ENCODE measurements at regions not wholly inside any gene's neighbourhood (a gene's known extent, or its start where the extent isn't known, plus 50 kb on each side); places are given as distances from the start of the nearest gene placed in this dataset.
A peak's percentile ranks its signal among the peaks of the same experiment; 100 is the strongest.
"Not testable (repeated sequence)": the region's sequence is repeated elsewhere in the genome, so short reads cannot be mapped to it uniquely, and the experiment has no call there.

DNA sequence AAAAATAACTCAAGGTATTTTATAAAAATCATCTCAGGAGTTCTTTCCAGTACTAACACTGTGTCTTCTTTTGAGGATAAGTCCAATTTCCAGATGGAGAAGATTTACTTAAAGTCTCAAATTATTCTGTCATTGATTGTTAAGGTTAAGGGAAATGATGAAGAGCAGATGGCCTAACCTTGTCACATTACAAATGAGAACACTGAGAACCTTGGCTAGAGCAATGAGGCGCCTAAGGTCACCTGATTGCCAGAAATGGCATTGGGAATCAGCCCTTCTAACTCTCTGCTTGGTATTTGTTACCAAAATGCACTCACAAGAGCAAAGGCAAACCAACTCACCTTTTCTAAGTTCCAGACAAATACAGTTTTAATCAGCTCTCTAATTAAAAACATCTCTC, 835.1 kb downstream of the RNF144A start:
- DNase-seq: no peak

DNA sequence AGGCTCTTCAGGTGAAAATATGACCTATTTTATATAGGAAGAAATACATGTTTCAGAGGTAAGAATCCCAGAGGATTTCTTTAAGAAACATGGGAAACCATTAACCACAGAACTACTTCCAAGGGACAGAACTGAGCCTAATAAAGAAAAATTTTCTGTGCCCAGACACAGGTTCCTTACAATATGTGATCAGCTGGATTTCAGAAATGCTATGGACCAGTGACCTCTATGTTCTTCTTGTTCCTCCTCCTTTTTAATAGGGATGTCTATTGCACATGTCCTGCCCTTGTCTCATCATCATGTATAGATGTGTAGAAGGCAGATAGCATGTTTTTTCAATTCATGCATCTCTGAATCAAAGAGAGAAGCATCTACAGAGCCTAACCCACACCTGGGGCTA, 836.6 kb downstream of the RNF144A start:
- DNase-seq: no peak

DNA sequence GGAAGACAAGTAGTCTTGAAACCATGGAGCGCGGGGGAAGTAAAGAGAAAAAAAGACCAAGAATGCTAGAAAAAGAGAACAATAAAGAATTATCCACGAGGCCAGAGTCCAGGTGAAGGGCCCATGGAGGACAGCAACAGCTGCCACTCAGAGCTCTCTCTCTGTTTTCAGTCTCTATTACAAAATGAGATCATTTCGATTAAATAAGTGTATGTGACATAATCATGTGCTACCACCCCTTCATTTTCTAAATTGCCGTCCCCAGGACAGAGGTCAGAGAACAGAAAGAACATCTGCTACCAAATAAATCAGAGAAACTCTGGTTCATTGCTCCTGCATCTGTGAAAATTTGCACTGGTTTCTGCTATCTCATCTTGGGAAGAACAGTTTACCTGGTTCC, 838.7 kb downstream of the RNF144A start:
- no peak for DNase-seq

DNA sequence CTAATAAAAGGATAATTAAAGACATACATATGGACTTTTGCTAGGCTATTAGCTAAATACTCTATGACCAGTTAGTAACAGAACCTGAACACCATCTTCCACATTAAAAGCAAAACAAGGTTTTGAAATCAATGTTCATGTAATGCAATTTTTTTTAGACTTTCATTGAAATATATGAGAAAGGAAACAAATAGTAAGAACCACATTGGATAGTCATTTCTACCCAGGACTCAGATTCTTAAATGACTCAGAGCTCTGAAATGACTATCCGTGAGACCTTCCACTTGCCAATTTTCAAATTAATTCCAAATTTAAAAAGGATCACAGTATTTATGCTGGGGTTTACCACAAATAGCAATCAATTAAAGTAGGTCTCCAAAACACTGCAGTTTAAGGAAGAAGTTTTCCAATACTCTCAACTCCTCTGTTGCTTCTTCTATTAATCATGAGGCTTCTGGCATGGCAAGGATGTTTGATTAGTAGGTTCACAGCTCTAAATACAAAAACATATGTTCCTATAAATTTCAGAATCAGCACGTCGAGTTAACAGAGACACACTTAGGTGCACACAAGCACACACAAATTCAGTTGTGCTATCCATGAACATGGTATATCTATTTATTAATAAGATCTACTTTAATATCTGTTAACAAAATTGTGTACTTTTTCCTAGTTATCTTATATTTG, 841.0 kb downstream of the RNF144A start:
- DNase-seq: peak in 1 of 3 donors; percentile 39

DNA sequence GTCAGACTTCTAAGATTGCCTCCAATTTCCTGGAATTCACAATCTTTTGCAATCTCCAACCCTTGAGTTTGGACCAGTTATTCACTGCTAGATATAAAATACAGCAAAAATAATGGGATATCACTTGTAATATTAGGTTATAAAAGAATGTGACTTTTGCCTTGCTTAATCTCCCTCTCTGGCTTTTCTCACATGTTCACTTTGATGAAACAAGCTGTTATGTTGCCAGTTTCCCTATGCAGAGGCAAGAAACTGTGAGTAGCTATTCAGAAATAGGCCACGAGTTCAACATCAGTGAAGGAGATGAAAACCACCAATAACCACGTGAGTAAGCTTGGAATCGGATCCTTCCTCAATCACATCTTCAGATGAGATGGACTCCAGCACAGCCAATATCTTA, 842.7 kb downstream of the RNF144A start:
- no peak for DNase-seq

DNA sequence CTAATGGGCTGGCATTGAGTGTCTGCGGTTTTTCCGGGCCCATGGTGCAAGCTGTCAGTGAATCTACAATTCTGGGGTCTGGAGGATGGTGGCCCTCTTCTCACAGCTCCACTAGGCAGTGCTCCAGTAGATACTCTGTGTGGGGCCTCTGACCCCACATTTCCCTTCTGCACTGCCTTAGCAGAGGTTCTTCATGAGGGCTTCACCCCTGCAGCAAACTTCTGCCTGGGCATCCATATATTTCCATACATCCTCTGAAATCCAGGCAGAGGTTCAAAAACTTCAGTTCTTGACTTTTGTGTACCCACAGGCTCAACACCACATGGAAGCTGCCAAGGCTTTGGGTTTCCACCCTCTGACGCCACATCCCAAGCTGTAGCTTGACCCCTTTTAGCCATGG, 846.2 kb downstream of the RNF144A start:
- not testable (repeated sequence) for DNase-seq

DNA sequence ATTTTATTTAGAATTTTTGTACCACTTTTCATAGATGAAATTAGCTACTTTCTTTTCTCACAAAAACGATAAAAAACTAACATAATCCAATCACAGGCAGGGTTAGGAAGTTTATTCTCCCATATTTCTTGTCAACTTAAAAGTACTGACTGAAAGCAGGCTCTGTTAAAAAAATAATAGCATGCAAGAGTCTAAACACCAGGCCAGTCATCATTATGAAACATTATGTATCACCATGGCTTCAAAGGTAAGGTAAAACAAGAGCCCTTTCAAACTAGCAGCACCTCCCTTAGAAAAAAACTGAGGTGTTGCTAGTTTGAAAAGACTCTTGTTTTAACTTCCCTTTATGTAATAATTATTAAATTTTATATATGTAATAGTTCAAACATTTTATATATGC, 848.0 kb downstream of the RNF144A start:
- no peak for DNase-seq

DNA sequence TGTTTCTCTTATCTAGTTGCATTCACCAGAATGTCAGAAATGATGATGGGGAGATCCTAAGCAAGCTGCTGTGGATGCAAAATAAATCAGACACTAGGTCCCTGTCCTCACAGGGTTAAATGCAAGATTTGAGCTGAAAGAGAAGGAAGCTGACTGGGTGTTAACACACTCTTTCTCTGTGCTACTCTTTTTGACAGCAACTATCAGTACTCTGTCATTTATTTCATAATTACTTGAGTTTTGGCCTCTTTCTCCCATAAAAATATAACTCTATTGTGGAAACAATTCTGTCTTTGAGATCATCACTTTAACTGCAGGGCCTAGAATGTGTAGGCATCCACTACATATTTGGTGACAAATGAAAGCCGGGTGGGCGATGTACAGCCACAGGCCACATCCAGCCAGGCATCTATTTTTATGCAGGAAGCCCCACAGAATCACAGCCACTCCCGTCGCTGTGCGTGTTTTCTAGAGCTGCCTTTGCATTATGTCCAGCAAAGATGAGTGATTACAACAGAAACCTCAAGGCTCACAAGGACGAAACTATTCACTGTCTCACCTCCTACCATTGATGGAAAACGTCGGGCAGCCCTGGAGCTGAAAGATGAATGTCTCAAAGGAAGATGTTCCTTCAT, 849.0 kb downstream of the RNF144A start:
- DNase-seq: no peak

DNA sequence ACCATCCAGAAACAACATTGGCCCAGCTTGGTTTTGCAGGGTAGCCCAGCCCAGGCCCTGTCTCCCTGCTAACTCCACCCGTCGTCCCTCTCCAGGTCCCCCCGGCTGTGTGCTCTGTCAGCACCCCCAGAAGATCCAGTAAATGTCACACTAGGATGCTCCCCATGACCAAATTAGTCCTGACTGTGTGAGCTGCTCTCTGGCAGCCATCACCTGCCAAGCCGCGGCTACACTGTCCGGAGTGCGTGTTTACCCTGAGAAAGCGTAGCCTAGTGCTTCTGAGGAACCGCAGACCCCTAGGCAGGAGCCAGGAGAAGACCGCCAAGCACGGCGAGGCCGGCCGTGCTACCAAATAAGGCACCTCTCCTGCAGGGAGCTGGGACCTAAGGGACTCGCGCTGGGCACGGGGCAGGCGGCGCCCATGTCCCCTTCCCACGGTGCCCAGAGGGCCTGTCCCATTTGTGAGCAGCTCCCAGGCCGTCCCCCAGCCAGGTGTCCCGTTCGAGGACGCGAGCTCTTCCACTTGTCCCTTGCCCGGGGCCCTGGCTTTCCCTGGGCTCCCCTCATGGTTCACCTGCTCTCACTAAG, 849.9 kb downstream of the RNF144A start:
- no peak for DNase-seq

DNA sequence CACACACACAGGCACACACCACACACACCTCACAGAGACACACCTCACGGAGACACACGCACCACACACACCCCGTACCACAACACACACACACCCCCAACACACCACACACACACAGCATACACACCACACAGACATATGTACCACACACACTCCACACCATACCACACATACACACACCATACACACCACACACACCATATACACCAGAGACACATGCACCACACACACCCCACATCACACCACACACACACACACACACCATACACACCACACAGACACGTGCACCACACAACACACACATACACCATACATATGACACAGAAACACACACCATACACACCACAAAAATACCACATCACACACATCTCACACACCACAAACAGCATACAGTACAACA, 850.7 kb downstream of the RNF144A start:
- no peak for DNase-seq

DNA sequence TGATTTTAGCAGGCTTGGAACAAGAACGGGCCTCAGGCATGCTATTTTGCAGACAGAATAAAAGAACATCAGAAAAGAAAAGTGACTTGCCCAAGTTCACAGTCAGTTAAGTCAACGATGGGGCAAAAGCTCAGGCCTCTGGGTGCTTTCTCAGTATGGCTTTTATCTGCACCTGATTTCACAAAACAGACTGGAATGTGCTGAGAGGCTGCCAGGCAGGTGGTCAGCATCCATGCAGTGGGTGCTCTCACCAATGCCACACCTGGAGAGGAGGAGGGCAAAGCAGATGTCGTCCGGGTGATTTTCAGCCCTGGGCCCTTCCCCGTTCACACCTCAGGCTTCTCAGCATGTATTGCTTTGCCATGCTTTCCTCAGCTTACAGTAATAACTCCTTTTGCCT, 854.6 kb downstream of the RNF144A start:
- DNase-seq: no peak

DNA sequence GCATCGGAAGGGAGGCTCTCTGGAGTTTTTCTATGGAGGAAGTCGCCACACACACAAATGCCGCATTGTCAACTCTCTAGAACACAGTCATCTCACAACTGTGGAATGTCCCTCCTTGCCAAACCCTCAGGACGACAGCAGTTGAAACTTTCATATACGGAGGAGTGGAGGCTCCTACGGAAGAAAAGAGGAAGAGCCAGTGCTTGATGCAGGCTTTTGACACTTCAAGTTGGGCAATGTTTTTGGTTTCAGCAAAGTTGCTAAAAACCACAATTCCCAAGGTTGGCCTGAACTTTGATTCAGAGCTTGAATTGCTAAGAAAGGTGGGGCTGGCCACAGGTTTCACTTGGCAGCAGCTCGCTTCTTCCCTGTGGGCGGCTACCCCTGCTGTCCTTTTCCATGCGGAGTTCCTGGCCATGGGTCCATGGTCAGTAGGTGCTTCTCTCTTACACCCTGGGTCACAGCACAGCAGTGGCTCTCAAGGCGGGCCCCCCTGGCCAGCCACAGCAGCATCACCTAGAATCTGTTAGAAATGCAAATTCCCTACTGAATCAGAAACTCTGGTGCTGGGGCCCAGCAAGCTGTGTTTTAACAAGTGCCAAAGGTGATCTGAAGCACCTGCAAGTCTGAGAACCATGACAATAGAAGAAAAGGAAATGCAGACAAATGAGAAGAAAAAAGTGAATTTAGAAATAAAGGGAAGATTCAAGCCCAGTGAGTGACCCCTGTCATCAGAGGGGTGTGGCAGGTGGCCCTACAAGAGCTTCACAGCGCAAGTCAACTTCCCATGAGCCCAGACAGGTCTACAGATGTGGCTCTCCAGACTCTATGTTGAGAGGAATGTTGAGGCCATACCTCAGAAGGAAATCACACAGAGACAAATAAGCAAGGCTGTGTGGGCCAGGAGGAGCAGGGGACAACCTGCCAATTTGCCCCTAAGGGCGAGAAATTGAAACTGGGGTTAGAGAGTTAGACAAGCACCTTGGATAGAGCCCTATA, 856.4 kb downstream of the RNF144A start:
- no peak for DNase-seq

DNA sequence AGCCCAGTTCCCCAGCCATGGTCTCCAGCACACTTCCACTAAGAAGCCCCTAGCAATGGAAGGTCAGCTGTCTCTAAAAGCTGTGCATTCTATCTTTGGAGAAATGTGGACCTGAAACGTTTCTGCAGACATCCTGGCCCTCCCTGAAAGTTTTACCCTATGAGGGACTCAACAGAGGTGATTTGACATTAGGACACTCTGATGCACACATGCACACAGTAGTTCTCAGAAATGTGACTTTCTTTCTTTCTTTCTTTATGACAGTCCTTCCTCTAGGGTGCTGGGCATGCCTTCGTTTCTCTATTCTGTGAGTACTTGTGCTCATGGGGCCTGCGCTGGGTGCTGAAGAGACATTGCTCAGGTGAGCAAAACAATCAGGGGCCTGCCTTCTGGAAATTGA, 857.3 kb downstream of the RNF144A start:
- DNase-seq: no peak

DNA sequence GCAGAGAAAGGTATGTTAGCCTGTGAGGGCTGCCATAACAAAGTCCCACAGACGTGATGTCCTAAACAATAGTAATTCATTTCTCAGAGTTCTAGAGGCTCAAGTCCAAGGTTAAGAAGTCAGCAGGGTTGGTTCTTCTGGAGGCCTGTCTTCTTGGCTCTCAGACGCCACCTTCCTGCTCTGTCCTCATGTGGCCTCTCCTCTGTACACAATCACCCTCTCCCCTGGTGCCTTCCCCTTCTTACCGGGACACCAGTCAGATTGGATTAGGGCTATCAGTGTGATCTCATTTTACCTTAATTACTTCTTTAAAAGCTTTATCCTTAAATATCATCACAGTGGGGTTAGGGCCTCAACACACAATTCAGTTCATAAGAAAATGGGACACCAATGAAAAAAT, 860.5 kb downstream of the RNF144A start:
- no peak for DNase-seq

DNA sequence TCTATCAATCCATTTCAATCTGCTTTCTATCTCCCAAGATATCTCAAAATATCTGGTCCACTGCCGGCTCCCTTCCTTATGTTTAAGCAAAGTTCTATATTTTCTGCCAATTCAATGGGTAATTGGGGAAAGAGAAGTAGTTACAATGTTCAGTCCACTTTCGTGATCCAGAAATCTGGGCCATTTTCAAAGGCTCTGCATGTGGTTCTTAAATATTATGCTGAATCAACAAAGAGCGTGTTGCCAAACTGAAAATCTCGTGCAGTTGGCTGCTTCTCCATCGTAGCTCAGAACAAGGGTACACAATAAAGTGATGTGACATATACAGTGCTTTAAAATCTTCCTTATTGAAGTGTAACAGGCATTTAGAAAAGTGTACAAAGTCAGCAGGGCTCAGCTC, 863.1 kb downstream of the RNF144A start:
- no peak for DNase-seq

DNA sequence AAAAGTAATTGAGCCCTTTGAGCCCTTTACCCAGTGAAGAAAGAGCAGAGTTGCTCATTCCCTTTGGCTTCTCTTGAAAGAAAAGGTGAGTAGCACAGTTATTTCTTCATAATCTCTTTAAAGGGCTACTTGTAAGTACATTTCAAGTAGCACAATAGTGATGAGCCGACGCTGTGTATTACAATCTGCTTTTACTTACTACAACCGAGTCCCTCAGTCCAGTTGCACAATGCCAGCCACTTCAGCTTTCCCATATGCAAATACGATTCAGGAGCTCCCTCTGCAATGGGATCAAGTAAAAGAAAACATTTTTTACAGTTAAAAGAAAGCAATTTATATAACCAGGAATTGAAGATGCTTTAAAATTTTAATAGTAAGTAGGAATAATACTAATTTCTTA, 868.5 kb downstream of the RNF144A start:
- no peak for DNase-seq

DNA sequence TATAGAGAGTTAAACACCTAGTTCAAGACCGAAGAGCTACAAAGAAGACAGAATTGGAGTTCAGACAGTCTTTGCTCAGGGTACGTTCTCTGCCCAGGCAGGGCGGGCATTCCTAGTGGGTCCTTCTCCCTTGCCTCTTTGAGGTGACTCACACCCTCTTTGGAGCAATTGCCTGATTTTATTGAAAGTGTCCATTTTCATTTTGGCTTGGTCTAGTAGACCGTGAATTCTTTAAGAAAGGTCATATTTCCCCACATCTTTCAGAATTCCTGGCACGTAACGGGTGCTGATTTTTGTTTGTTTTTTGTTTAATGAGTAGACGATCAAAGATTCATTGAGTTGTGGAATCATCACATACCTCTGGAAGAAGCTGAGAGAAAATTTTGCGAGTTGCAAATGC, 871.5 kb downstream of the RNF144A start:
- DNase-seq: no peak

DNA sequence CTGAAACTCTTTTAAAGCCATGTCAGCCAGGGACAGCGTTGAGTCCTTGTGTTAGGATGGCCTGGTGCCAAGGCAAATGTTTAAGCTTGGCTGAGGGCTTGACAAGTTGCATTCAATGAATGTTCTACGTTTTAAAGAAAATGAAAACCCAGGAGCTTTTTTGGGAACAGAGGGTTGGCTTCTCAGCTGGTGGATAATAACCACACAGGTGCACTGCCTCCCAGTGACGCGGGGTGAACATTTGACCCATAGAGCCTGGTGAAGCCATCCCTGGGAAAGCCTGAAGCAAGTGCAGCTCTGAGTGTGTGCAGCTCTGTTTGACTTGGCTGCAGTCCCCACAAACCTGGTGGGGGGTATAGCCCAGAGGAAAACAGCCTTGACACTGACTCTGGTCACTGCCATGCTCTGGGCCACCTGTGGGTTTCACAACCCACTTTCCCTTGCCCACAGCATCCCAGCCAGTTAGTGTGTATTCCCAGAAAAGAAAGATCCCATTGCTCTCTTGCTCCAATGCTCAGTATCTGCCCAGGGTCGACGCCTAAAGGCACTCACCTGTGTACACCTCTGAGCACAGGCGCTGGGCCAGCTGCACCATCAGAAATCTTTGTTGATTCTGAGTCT, 874.9 kb downstream of the RNF144A start:
- DNase-seq: peak in 1 of 3 donors; percentile 48

DNA sequence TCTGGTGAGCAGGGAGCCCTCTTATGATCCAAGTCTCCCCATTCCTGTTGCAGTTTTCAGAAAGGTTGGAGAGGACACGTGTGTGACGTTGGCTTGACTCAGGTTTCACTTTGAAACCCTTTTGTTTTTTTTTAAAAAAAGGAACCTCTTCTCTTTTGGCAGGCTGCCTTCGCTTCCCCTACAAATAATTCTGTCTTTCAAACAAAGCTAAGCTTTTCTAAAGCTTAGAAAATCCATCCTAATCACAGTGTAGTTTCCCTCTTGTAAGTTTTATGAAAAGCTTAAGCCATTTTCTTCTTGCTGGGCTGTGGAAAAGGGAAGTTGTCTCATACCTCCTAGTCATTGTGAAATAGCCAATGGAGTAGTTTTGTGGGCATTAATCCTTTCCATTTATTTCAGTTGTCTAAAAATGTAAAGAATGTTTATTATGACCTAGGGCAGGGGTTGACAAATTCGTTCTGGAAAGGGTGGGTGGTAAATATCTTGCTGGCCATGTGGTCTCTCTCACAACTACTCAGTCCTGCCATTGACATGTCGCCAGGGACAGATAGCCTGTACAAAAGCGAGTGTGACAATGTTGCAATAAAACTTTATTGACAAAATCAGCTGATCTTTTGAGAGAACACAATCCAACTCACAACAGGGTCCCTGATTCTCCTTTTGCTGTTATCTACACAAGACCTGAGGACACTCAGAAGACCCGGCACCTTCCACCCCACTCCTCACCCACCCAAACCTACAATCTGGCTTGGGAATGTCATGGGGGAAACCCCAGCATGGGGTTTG, 878.8 kb downstream of the RNF144A start:
- peak in 1 of 3 donors; percentile 42 for DNase-seq

DNA sequence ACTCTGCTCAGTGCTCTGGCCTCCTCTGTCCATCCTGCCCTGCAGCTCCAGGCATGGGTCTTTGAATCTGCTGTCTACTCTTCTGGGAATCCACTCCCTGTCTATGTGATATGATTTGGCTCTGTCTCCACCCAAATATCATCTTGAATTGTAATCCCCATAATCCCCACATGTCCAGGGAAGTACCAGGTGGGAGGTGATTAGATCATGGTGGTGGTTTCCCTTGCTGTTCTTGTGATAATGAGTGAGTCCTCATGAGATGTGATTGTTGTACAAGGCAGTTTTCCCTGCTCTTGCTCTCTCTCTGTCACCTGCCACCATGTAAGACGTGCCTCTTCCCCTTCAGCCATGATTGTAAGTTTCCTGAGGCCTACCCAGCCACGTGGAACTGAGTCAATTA, 881.8 kb upstream of the ID2 start:
- no peak for DNase-seq

DNA sequence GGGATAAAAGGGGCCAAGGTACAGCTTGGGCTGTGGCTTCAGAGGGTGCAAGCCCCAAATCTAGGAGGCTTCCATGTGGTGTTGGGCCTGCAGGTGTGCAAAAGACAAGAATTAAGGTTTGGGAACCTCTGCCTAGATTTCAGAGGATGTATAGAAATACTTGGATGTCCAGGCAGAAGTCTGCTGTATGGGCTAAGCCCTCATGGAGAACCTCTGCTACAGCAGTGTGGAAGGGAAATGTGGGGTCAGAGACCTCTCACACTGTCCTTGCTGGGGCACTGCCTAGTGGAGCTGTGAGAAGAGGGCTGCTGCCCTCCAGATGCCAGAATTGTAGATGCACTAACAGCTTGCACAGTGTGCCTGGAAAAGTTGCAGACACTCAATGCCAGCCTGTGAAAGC, 880.6 kb upstream of the ID2 start:
- DNase-seq: no peak
